ENCODE measurements at regions not wholly inside any gene's neighbourhood (a gene's known extent, or its start where the extent isn't known, plus 50 kb on each side); places are given as distances from the start of the nearest gene placed in this dataset.

- H3K36me3 ChIP-seq, result no peaks in the 10 kb centered on the region
- no peak for ATAC-seq
- no peak overlapping the region for H3K4me3 ChIP-seq
- TF ChIP-seq CTCF (IDR thresholded peaks at IDR 0.05), result no peak
- TF ChIP-seq POLR2A (IDR thresholded peaks at IDR 0.05), result no peak
- intact Hi-C loops (cut with DNase I), result no loop called here
- peaks cover 0 to 6% (median 0%) of the 10 kb centered on the region in 12 donors for H3K4me1 ChIP-seq
- H3K27ac ChIP-seq, result no peak overlapping the region
- H3K9me3 ChIP-seq, result peaks cover 0 to 5% (median 0%) of the 10 kb centered on the region in 12 donors
- WGBS, 4 donors, result 73 to 87% (median 74%) methylated on average over 12 of the region's 12 CpGs
- DNase-seq, result no peak
- H3K27me3 ChIP-seq, result peaks cover 0 to 22% (median 4%) of the 10 kb centered on the region in 9 donors
Observed at GRCh38 chr10:128709686-128710085, 583.5 kb upstream of the MKI67 start.

- 35 to 43% (median 38%) methylated on average over 17 to 49 of the region's 49 CpGs for WGBS, 4 donors
- Histone ChIP-seq H3K9me3 (peaks cover 0 to 5% (median 0%) of the 10 kb centered on the region in 12 donors), H3K4me3 (no peak overlapping the region), H3K27ac (no peak overlapping the region), H3K36me3 (no peaks in the 10 kb centered on the region), H3K27me3 (peaks cover 0 to 22% (median 4%) of the 10 kb centered on the region in 9 donors), H3K4me1 (peaks cover 0 to 7% (median 0%) of the 10 kb centered on the region in 12 donors)
- intact Hi-C loops (cut with DNase I), result no loop called here
- no peak for TF ChIP-seq CTCF (IDR thresholded peaks at IDR 0.05)
- no peak for TF ChIP-seq POLR2A (IDR thresholded peaks at IDR 0.05)
- no peak for DNase-seq
- ATAC-seq, result peak in 1 of 4 donors; percentile 41
Observed at GRCh38 chr10:128710098-128710797, 584.0 kb upstream of the MKI67 start.

GRCh38 chr10:128710798-128711183, 584.6 kb upstream of the MKI67 start:
- Histone ChIP-seq H3K36me3 (no peaks in the 10 kb centered on the region), H3K4me1 (peaks cover 0 to 7% (median 0%) of the 10 kb centered on the region in 12 donors), H3K27me3 (peaks cover 0 to 22% (median 4%) of the 10 kb centered on the region in 9 donors), H3K27ac (no peak overlapping the region), H3K4me3 (no peak overlapping the region), H3K9me3 (no peaks in the 10 kb centered on the region)
- 73 to 80% (median 76%) methylated on average over 5 to 8 of the region's 8 CpGs for WGBS, 4 donors
- intact Hi-C loops (cut with DNase I), result no loop called here
- ATAC-seq (no peak), DNase-seq (no peak)
- TF ChIP-seq POLR2A (IDR thresholded peaks at IDR 0.05) (no peak), CTCF (IDR thresholded peaks at IDR 0.05) (no peak)

- 91 to 97% (median 94%) methylated on average over 9 of the region's 9 CpGs for WGBS, 4 donors
- Histone ChIP-seq H3K4me1 (peaks cover 0 to 7% (median 0%) of the 10 kb centered on the region in 12 donors), H3K4me3 (no peak overlapping the region), H3K36me3 (no peaks in the 10 kb centered on the region), H3K27ac (no peak overlapping the region), H3K9me3 (no peaks in the 10 kb centered on the region), H3K27me3 (peaks cover 0 to 22% (median 4%) of the 10 kb centered on the region in 9 donors)
- DNase-seq, result no peak
- no peak for TF ChIP-seq POLR2A (IDR thresholded peaks at IDR 0.05)
- TF ChIP-seq CTCF (IDR thresholded peaks at IDR 0.05), result no peak
- intact Hi-C loops (cut with DNase I), result no loop called here
- ATAC-seq, result no peak
Observed at GRCh38 chr10:128711806-128712205, 585.6 kb upstream of the MKI67 start.
